Sigmoid colon (tissue), 6 donors: ENCODE measurements at regions not wholly inside any gene's neighbourhood (a gene's known extent, or its start where the extent isn't known, plus 50 kb on each side); places are given as distances from the start of the nearest gene placed in this dataset.

Source experiments
- DNase-seq: peaks from one replicate; pipeline ENCODE4 v3.0.0-alpha.2; 2019
- H3K27ac ChIP-seq, 4 donors: fragments of 200-600 bp; sonication (generic); one replicate each; pipeline ENCODE4 v1.5.1; 2016 to 2019; ENCODE audit warnings: mild to moderate bottlenecking in 1 of 4
- H3K27me3 ChIP-seq, 3 donors: fragments of 200-600 bp; sonication (generic); one replicate each; pipeline ENCODE4 v1.5.1; 2019; ENCODE audit warnings: mild to moderate bottlenecking in 1 of 3
- H3K36me3 ChIP-seq, 4 donors: fragments of 200-600 bp; sonication (generic); one replicate each; pipeline ENCODE4 v1.5.1; 2016 to 2019
- H3K4me1 ChIP-seq, 4 donors: fragments of 200-600 bp; sonication (generic); one replicate each; pipeline ENCODE4 v1.5.1; 2017 to 2019
- H3K4me3 ChIP-seq, 4 donors: fragments of 200-600 bp; sonication (generic); one replicate each; pipeline ENCODE4 v1.5.1; 2017 to 2019; ENCODE audit warnings: mild to moderate bottlenecking in 2 of 4, moderate library complexity in 1 of 4
- H3K9me3 ChIP-seq, 4 donors: fragments of 200-600 bp in 3 of 4; sonication (generic) in 3 of 4; one replicate each; pipeline versions ENCODE4 v1.5.1 to v1.6.1; 2013 to 2019
- EP300 ChIP-seq, 4 donors: sonication (generic); formaldehyde crosslinking; IDR thresholded peaks; one replicate each; pipeline ENCODE4 v1.6.1; 2017; ENCODE audit warnings: antibody characterized with exemption in 4 of 4
- POLR2A ChIP-seq, 2 donors: fragments of 450-650 bp; IDR thresholded peaks; one replicate each; pipeline ENCODE4 v1.6.1; 2016; ENCODE audit warnings: antibody characterized with exemption in 2 of 2, mild to moderate bottlenecking in 2 of 2, moderate library complexity in 2 of 2
- POLR2AphosphoS5 ChIP-seq, 4 donors: sonication (generic); formaldehyde crosslinking; IDR thresholded peaks; one replicate each; pipeline ENCODE4 v1.6.1; 2017; ENCODE audit warnings: antibody characterized with exemption in 4 of 4
- WGBS, 2 donors: extraction: QIAGEN DNeasy Blood & Tissue Kit; methylation state at CpG; one replicate each; pipeline ENCODE4 v1.1.7; 2013; 5-methylcytosine and 5-hydroxymethylcytosine counted together
- intact Hi-C: fragments of 100-400 bp; cut with DNase I; formaldehyde crosslinking; loops from one replicate; pipeline ENCODE4 v1.15.1; 2023
- TF ChIP-seq, protein P1 (sequence below), 4 experiments: fragments of 450-650 bp in 3 of 4; fragments of 200-600 bp in 1 of 4; IDR thresholded peaks; one replicate each; pipeline ENCODE4 v1.5.1; 2016 to 2019; ENCODE audit warnings: antibody characterized with exemption in 4 of 4, mild to moderate bottlenecking in 3 of 4, moderate library complexity in 2 of 4
- donor health status: healthy with polysubstance abuse.
- donor health status: healthy.

DNA sequence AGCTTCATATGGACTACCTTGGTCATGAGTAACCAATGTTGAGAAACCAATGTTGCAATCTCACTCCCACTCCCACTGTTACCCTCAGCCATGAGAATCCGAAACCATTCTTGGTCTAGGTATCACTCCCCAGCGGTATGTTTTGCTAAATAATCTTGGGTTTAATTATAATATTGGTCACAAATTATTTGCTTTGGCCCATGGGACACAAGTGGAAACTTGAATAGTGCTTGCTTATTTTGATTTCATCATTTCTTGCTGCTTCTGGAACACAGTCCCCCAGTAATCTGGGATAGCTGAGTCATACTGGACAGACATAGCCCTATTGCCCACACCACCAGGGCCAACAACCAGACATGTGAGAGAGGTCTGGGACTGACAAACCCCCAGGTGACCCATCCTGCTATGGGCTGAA, 171.6 kb upstream of the IPO5 start:
- Histone ChIP-seq H3K4me1 (no peaks in the 10 kb centered on the region), H3K9me3 (no peaks in the 10 kb centered on the region), H3K4me3 (no peak overlapping the region), H3K27me3 (no peaks in the 10 kb centered on the region), H3K27ac (no peak overlapping the region), H3K36me3 (no peaks in the 10 kb centered on the region)
- intact Hi-C loops: no loop called here
- TF ChIP-seq POLR2AphosphoS5 (IDR thresholded peaks at IDR 0.05): no peak
- TF ChIP-seq EP300 (IDR thresholded peaks at IDR 0.05): no peak
- TF ChIP-seq, protein P1, sequence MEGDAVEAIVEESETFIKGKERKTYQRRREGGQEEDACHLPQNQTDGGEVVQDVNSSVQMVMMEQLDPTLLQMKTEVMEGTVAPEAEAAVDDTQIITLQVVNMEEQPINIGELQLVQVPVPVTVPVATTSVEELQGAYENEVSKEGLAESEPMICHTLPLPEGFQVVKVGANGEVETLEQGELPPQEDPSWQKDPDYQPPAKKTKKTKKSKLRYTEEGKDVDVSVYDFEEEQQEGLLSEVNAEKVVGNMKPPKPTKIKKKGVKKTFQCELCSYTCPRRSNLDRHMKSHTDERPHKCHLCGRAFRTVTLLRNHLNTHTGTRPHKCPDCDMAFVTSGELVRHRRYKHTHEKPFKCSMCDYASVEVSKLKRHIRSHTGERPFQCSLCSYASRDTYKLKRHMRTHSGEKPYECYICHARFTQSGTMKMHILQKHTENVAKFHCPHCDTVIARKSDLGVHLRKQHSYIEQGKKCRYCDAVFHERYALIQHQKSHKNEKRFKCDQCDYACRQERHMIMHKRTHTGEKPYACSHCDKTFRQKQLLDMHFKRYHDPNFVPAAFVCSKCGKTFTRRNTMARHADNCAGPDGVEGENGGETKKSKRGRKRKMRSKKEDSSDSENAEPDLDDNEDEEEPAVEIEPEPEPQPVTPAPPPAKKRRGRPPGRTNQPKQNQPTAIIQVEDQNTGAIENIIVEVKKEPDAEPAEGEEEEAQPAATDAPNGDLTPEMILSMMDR (IDR thresholded peaks at IDR 0.05): no peak
- no peak for TF ChIP-seq POLR2A (IDR thresholded peaks at IDR 0.05)
- no peak for DNase-seq
- 90 to 93% methylated on average over 2 of the region's 2 CpGs for WGBS, 2 donors

DNA sequence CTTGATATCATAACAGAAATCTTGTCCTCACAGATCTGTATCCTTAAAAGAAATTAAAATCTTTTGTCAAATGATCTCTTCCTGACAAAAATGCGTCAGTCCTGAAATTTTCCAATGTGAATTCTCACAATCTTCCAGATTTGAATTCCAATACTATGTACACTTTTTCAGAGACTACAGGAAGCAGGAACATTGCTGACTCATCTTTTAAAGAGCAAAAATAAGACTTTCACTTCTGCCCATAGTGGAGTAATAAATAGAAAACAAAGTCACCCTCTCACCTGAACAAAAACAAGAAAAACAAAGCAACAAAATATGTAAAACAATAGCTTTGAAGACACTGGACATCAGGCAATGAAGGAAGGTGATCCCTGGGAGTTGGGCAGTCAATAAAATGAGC, 167.0 kb upstream of the IPO5 start:
- Histone ChIP-seq H3K4me3 (no peak overlapping the region), H3K27ac (no peak overlapping the region), H3K9me3 (peaks cover 0 to 7% (median under 1%) of the 10 kb centered on the region in 4 donors), H3K27me3 (no peaks in the 10 kb centered on the region), H3K4me1 (no peaks in the 10 kb centered on the region), H3K36me3 (no peaks in the 10 kb centered on the region)
- intact Hi-C loops: no loop called here
- DNase-seq: no peak
- TF ChIP-seq POLR2A (IDR thresholded peaks at IDR 0.05): no peak
- TF ChIP-seq, protein P1 (IDR thresholded peaks at IDR 0.05): no peak
- no peak for TF ChIP-seq EP300 (IDR thresholded peaks at IDR 0.05)
- no peak for TF ChIP-seq POLR2AphosphoS5 (IDR thresholded peaks at IDR 0.05)
- 82 to 90% methylated on average over 1 of the region's 1 CpG for WGBS, 2 donors

DNA sequence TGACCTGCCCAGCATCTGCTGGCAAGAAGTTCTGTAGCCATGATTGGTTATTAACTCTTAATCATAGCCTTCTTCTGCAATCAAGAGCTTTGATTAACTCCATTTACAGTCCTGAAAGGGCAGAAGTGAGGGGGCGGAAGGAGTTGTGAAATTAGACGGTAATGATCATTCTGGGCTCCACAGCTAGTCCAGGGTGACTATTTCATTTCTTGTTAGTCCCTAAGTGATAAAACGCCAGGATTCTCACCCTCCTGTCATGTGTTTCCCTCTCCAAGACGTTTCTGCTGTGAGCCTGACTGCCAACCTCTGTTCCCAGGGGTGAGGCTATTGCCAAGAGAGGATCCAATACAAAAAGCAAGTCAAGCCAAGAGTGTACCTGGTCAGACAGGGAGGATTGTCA, 155.9 kb upstream of the IPO5 start:
- H3K4me1 ChIP-seq: no peaks in the 10 kb centered on the region
- H3K27me3 ChIP-seq: no peaks in the 10 kb centered on the region
- peaks cover 4 to 16% (median 14%) of the 10 kb centered on the region in 4 donors for H3K9me3 ChIP-seq
- H3K27ac ChIP-seq: no peak overlapping the region
- H3K36me3 ChIP-seq: no peaks in the 10 kb centered on the region
- TF ChIP-seq EP300 (IDR thresholded peaks at IDR 0.05) (no peak), POLR2AphosphoS5 (IDR thresholded peaks at IDR 0.05) (no peak), POLR2A (IDR thresholded peaks at IDR 0.05) (no peak)
- TF ChIP-seq, protein P1 (IDR thresholded peaks at IDR 0.05): no peak
- DNase-seq: no peak
- WGBS, 2 donors: 54 to 65% methylated on average over 4 of the region's 4 CpGs
- intact Hi-C loops: no loop called here
- H3K4me3 ChIP-seq: no peak overlapping the region

DNA sequence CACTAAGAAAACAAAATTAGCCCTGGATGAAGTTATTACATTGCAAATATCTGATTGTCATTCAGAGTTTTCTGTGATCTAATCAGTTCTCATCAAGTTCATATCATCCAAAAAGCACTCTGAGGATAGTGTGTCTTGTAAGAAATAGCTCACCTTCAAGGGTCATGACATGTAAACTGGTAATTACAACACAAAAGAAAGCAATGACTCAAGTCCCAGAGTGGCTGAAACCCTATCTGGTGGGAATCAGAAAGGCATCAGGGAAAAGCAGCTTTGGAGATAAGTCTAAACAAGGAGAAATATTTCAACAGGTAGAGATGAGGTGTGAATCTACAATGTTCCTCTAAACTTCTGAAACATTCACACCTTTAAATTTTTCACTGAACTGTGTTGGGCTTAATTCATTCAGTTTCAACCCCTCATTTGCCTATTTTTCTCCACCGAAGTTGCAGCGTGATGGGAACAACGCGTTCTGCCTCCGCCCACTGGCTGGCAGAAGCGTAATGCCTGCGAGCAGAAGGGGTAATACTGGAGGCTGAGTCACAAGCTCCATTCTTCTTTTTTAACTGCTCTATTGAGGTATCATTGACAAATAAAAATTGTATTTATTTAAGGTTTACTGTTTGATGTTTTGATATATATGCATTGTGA, 155.2 kb upstream of the IPO5 start:
- no peak for TF ChIP-seq POLR2AphosphoS5 (IDR thresholded peaks at IDR 0.05)
- TF ChIP-seq EP300 (IDR thresholded peaks at IDR 0.05): no peak
- TF ChIP-seq POLR2A (IDR thresholded peaks at IDR 0.05): no peak
- TF ChIP-seq, protein P1 (IDR thresholded peaks at IDR 0.05): no peak
- Histone ChIP-seq H3K4me1 (no peaks in the 10 kb centered on the region), H3K27me3 (no peaks in the 10 kb centered on the region), H3K9me3 (peaks cover 4 to 10% (median 9%) of the 10 kb centered on the region in 4 donors), H3K27ac (no peak overlapping the region), H3K4me3 (no peak overlapping the region), H3K36me3 (no peaks in the 10 kb centered on the region)
- WGBS, 2 donors: 65 to 83% methylated on average over 7 of the region's 7 CpGs
- no peak for DNase-seq
- intact Hi-C loops: no loop called here

DNA sequence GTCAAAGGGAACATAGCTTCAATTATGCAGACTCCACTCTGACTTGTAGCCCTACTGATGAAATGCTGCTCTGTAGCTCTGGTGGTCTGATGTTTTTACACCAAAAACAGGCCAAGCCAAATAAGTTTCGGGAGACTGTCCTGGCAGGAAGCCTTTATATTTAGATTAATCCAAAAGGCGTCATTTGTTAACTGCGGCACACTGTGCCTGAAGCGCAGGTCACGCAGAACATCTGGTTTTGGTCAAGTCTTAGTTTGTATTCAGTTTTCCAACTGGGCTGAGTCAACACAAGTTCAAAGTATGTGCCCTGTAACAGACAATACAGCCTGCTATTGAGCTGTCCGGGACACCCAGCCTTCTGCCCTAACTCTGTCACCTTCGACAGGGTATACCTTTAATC, 154.6 kb upstream of the IPO5 start:
- Histone ChIP-seq H3K36me3 (no peaks in the 10 kb centered on the region), H3K27me3 (no peaks in the 10 kb centered on the region), H3K9me3 (peaks cover 4 to 7% (median 4%) of the 10 kb centered on the region in 4 donors), H3K4me1 (no peaks in the 10 kb centered on the region), H3K27ac (no peak overlapping the region), H3K4me3 (no peak overlapping the region)
- no peak for TF ChIP-seq POLR2AphosphoS5 (IDR thresholded peaks at IDR 0.05)
- no peak for DNase-seq
- intact Hi-C loops: no loop called here
- WGBS, 2 donors: 70 to 72% methylated on average over 7 of the region's 7 CpGs
